GM18498 (cell line): ENCODE measurements at regions not wholly inside any gene's neighbourhood (a gene's known extent, or its start where the extent isn't known, plus 50 kb on each side); places are given as distances from the start of the nearest gene placed in this dataset.
"Not testable (repeated sequence)": the region's sequence is repeated elsewhere in the genome, so short reads cannot be mapped to it uniquely, and the experiment has no call there.

ENCODE experiments used
- ATAC-seq: cut with Tn5 transposase; IDR thresholded peaks from one replicate; pipeline ENCODE4 v1.9.1; 2021; ENCODE audit warnings: mild to moderate bottlenecking, moderate library complexity; ENCODE audit not compliant: unreplicated experiment

- ATAC-seq, result no peak
Observed at GRCh38 chr12:70069221-70070105, 173.8 kb upstream of the CNOT2 start.

- ATAC-seq, result no peak
Observed at GRCh38 chr12:70070494-70071007, 172.7 kb upstream of the CNOT2 start.

GRCh38 chr12:70074510-70074909 lies 168.7 kb upstream of the CNOT2 start:
- no peak for ATAC-seq

DNA sequence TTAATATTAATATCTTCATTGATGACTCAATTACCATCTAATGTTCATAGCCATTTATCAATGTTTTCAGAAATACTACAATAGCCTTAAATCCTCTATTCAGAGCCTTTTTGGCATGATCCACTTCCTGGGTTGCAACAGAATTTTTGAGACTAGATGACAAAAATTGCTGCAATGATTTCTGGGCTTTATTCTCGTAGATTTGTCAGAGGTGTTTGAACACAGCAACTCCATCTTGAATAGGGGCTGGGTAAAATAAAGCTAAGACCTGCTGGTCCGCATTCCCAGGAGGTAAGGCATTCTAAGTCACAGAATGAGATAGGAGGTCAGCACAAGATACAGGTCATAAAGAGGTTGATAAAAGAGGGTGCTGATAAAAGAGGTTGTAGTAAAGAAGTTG lies 165.8 kb upstream of the CNOT2 start:
- no peak for ATAC-seq

DNA sequence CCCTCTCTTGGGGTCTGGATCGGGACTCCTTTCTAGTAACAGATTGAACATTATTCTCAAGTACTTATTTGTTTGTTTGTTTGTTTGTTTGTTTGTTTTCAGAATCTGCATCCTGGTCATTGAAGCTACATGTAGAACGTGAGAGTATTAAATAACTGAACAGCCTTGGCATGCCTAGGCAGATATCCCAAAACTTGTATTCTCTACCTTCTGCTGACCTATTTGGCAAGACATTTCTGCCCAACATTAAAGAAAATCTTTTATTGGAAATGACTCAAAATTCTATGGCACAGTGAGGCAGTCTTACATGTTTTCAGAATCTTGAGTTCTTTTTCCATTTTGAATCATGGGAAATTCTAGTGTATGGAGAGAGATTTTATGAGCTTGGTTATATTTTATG lies 165.1 kb upstream of the CNOT2 start:
- ATAC-seq, result no peak

DNA sequence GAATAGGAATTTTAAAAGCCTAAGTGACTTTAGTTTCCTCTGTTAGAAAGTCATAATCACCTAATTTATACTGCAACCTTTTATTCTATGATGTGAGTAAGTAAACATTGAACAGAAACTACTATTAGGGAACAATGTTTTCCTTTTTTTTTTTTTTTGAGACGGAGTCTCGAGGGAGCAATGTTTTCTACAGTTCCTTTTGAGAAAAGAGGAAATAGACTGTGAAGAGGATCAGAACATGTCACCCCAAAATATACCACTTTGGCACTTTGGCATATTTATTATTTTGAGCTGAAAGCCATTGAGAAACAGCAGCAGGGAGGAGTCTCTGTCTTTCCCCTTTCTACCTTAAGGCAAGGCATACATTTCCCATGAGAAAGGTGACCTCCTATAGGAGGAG lies 162.7 kb upstream of the CNOT2 start:
- no peak for ATAC-seq

GRCh38 chr12:70082997-70083676 lies 160.1 kb upstream of the CNOT2 start:
- no peak for ATAC-seq

DNA sequence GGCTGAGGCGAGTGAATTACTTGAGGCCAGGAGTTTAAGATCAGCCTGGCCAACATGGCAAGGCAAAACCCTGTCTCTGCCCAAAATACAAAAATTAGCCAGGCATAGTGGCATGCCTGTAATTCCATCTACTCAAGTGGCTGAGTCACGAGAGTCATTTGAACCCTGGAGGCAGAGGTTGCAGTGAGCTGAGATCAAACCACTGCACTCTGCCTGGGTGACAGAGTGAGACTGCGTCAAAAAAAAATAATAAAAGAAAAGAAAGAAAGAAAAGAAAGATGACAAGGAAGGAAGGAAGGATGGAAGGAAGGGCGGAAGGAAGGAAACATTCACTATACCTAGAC lies 159.6 kb upstream of the CNOT2 start:
- no peak for ATAC-seq

- not testable (repeated sequence) for ATAC-seq
Observed at GRCh38 chr12:70086372-70086771, 156.9 kb upstream of the CNOT2 start.

DNA sequence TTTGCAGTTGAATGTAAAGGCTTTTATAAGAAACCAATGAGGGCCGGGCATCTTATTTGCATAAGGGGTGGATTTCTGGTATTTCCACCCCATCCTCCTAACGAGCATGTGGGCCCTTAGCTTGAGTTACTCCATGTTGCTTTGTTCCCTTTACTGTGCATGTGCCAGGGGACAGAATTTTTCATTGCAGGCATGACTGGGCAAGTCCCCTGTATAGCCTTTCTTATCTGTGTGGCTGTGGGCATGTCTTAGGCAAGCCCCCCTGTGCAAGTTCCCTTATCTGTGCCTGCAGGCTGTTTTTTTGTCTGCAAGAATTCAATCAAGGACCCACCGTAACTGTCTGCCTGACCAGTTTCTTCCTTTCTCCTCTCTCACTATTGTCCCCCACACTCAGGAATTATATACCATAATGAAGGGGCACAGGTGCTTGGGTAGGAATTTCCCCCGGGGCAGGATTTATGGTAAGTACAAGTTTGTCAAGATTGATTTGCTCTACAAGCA lies 152.2 kb upstream of the CNOT2 start:
- no peak for ATAC-seq

GRCh38 chr12:70094467-70094866 lies 148.8 kb upstream of the CNOT2 start:
- ATAC-seq, result no peak

GRCh38 chr12:70096759-70097410 lies 146.3 kb upstream of the CNOT2 start:
- no peak for ATAC-seq

- ATAC-seq, result no peak
Observed at GRCh38 chr12:70101064-70101463, 142.2 kb upstream of the CNOT2 start.

- ATAC-seq, result no peak
Observed at GRCh38 chr12:70106347-70106746, 136.9 kb upstream of the CNOT2 start.

DNA sequence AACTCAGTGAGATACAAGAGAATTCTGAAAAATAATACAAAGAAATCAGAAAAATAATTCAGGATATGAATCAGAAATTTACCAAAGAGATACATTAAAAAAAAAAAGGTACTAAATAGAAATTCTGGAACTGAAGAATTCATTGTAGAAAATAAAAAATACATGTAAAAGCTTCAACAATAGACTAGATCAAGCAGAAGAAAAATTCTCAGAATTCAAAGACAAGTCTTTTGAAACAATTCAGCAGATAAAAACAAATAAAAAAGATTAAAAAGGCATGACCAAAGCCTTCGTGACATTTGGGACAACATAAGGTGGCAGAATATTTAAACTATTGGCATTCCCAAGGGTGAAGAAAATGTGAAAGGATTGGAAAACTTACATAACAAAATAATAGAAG lies 133.1 kb upstream of the CNOT2 start:
- ATAC-seq, result no peak

GRCh38 chr12:70117670-70118069 lies 125.6 kb upstream of the CNOT2 start:
- ATAC-seq, result no peak

- ATAC-seq, result no peak
Observed at GRCh38 chr12:70120970-70121369, 122.3 kb upstream of the CNOT2 start.

DNA sequence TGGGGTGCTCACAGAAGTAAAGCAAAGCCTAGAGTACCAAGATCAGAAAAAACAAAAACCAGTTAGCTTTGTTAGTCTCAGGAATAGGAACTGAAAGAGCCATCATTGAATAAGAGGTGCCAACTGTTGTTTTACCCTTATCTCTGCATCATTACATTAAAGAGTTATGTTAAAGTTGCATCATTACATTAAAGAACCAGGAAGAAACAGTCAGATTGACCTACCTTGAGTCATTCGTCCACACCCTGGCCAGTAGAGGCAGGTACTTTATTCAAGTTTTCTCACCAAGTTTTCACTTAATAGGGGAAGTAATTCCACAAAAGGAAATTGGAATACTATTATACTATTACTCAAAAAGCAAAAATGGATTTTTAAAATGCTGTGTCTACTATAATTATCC lies 121.7 kb upstream of the CNOT2 start:
- ATAC-seq, result no peak

DNA sequence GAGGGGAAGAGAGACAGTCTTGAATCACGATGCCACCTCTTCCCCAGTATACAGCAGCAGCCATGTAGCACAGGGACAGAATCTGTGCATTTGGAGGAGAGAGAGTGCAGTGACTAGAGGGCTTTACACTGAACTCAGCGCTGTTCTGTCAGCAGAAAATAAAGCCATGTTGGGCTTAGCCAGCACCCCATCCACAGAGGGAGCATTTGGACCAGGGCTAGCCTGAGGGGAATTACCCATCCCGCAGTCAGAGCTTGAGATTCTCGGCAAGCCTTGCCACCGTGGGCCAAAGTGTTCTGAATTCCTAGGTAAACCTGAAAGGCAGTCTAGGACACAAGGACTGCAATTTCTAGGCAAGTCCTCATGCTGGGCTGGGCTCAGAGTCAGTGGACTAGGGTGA lies 120.4 kb upstream of the CNOT2 start:
- ATAC-seq, result no peak

- no peak for ATAC-seq
Observed at GRCh38 chr12:70149013-70149412, 94.2 kb upstream of the CNOT2 start.

DNA sequence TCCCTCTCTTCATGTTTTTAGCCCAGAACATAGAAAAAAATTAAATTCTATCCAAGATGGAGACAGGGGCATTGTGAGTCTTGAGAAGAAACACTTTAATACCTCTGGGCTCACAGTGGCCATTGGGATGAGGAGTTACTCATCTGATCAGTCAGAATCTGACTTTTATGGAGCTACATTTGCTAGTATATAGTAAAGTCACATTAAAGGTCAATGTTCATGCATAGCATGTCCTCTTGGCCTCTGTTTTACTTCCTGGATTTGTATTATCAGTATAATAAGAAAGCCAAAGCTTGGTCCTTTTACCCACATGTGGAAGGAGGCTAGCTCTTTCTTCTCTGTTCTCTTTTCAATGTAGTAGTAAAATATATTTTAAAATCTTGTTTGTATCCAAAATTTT lies 93.6 kb upstream of the CNOT2 start:
- no peak for ATAC-seq

- ATAC-seq, result no peak
Observed at GRCh38 chr12:70150230-70150629, 93.0 kb upstream of the CNOT2 start.
